Lung (tissue), 11 donors: ENCODE measurements at regions not wholly inside any gene's neighbourhood (a gene's known extent, or its start where the extent isn't known, plus 50 kb on each side); places are given as distances from the start of the nearest gene placed in this dataset.

Experiments used
- ATAC-seq: fragments of 200-7000 bp; cut with Tn5 transposase; one replicate; pipeline ENCODE4 v1.9.1; 2020; ENCODE audit warnings: moderate number of reproducible peaks; ENCODE audit not compliant: insufficient read depth, low FRiP score
- DNase-seq, 3 donors: peaks; one replicate each; pipeline ENCODE4 v3.0.0-alpha.2; 2013 to 2017
- H3K27ac ChIP-seq, 2 donors: one replicate each; pipeline ENCODE4 v1.5.1; 2013; ENCODE audit warnings: mild to moderate bottlenecking in 2 of 2, moderate library complexity in 2 of 2, control low read depth in 1 of 2, inconsistent platforms in 1 of 2, low read depth in 1 of 2, low read length in 1 of 2
- H3K27me3 ChIP-seq, 3 donors: one replicate each; pipeline ENCODE4 v1.5.1; 2013; ENCODE audit warnings: low read length in 2 of 3; ENCODE audit not compliant: control insufficient read depth in 3 of 3, insufficient read depth in 3 of 3
- H3K36me3 ChIP-seq, 4 donors: one replicate each; pipeline ENCODE4 v1.5.1; 2013; ENCODE audit warnings: low read length in 4 of 4, mild to moderate bottlenecking in 1 of 4, moderate library complexity in 1 of 4; ENCODE audit not compliant: control insufficient read depth in 4 of 4, insufficient read depth in 4 of 4
- H3K4me1 ChIP-seq, 5 donors: one replicate each; pipeline ENCODE4 v1.5.1; 2013; ENCODE audit warnings: low read length in 5 of 5, mild to moderate bottlenecking in 2 of 5, moderate library complexity in 1 of 5; ENCODE audit not compliant: control insufficient read depth in 5 of 5, insufficient read depth in 5 of 5
- H3K4me3 ChIP-seq: one replicate; pipeline ENCODE4 v1.5.1; 2013; ENCODE audit warnings: mild to moderate bottlenecking, control low read depth, moderate library complexity
- H3K9ac ChIP-seq, 2 donors: one replicate each; pipeline ENCODE4 v1.5.1; 2013; ENCODE audit warnings: low read length in 2 of 2, control low read depth in 1 of 2; ENCODE audit not compliant: insufficient read depth in 1 of 2
- H3K9me3 ChIP-seq, 4 donors: one replicate each; pipeline ENCODE4 v1.5.1; 2013; ENCODE audit warnings: low read length in 3 of 4, mild to moderate bottlenecking in 1 of 4, moderate library complexity in 1 of 4; ENCODE audit not compliant: control insufficient read depth in 4 of 4, insufficient read depth in 3 of 4
- CTCF ChIP-seq: IDR thresholded peaks from 2 replicates; pipeline ENCODE4 v1.5.1; 2012; ENCODE audit warnings: mild to moderate bottlenecking; ENCODE audit errors: control extremely low read depth, extremely low read depth
- WGBS, 2 donors: extraction: QIAGEN DNeasy Blood & Tissue Kit; methylation state at CpG; one replicate each; pipeline ENCODE4 v1.1.7; 2013; 5-methylcytosine and 5-hydroxymethylcytosine counted together
- donor health status: control.
- donor health status: control.
- donor health status: Bipolar disorder and iron deficiency.
- donor health status: healthy.
- donor health status: DM: yes; HTN: yes; CAD: no.

GRCh38 chr4:36574816-36575215 lies 293.4 kb downstream of the DTHD1 start:
- TF ChIP-seq CTCF = no peak
- Histone ChIP-seq H3K27ac (no peak overlapping the region), H3K4me1 (no peaks in the 10 kb centered on the region), H3K9me3 (peaks cover 0 to 2% (median 0%) of the 10 kb centered on the region in 4 donors), H3K9ac (no peak overlapping the region), H3K36me3 (no peaks in the 10 kb centered on the region), H3K4me3 (no peak overlapping the region), H3K27me3 (no peaks in the 10 kb centered on the region)
- DNase-seq (no peak), ATAC-seq (no peak)
- WGBS, 2 donors = 90 to 94% methylated on average over 1 of the region's 1 CpG

GRCh38 chr4:36582198-36582597 lies 300.8 kb downstream of the DTHD1 start:
- Histone ChIP-seq H3K9me3 (peaks cover 0 to 1% (median 0%) of the 10 kb centered on the region in 4 donors), H3K36me3 (no peaks in the 10 kb centered on the region), H3K4me3 (no peak overlapping the region), H3K27ac (no peak overlapping the region), H3K4me1 (no peaks in the 10 kb centered on the region), H3K9ac (no peak overlapping the region), H3K27me3 (no peaks in the 10 kb centered on the region)
- no peak for TF ChIP-seq CTCF
- WGBS, 2 donors = 76 to 92% methylated on average over 2 of the region's 2 CpGs
- ATAC-seq (no peak), DNase-seq (no peak)

GRCh38 chr4:36587909-36588472 lies 306.6 kb downstream of the DTHD1 start:
- Histone ChIP-seq H3K9me3 (peaks cover 0 to 5% (median 3%) of the 10 kb centered on the region in 4 donors), H3K27ac (no peak overlapping the region), H3K9ac (no peak overlapping the region), H3K27me3 (no peaks in the 10 kb centered on the region), H3K36me3 (no peaks in the 10 kb centered on the region), H3K4me3 (no peak overlapping the region), H3K4me1 (no peaks in the 10 kb centered on the region)
- 88 to 90% methylated on average over 2 of the region's 2 CpGs for WGBS, 2 donors
- ATAC-seq = no peak
- no peak for TF ChIP-seq CTCF
- DNase-seq = no peak

GRCh38 chr4:36590343-36590742 lies 308.9 kb downstream of the DTHD1 start:
- ATAC-seq (no peak), DNase-seq (no peak)
- peaks cover 0 to 5% (median 3%) of the 10 kb centered on the region in 4 donors for H3K9me3 ChIP-seq
- TF ChIP-seq CTCF = no peak
- no peaks in the 10 kb centered on the region for H3K36me3 ChIP-seq
- H3K4me1 ChIP-seq = no peaks in the 10 kb centered on the region
- no peak overlapping the region for H3K4me3 ChIP-seq
- no peak overlapping the region for H3K9ac ChIP-seq
- H3K27ac ChIP-seq = no peak overlapping the region
- no peaks in the 10 kb centered on the region for H3K27me3 ChIP-seq
